CMK (cell line): ENCODE measurements at regions not wholly inside any gene's neighbourhood (a gene's known extent, or its start where the extent isn't known, plus 50 kb on each side); places are given as distances from the start of the nearest gene placed in this dataset.
"Not testable (repeated sequence)": the region's sequence is repeated elsewhere in the genome, so short reads cannot be mapped to it uniquely, and the experiment has no call there.

ENCODE experiments used
- DNase-seq: peaks from one replicate; pipeline ENCODE4 v3.0.0-alpha.2; 2010; ENCODE audit warnings: low read depth

DNA sequence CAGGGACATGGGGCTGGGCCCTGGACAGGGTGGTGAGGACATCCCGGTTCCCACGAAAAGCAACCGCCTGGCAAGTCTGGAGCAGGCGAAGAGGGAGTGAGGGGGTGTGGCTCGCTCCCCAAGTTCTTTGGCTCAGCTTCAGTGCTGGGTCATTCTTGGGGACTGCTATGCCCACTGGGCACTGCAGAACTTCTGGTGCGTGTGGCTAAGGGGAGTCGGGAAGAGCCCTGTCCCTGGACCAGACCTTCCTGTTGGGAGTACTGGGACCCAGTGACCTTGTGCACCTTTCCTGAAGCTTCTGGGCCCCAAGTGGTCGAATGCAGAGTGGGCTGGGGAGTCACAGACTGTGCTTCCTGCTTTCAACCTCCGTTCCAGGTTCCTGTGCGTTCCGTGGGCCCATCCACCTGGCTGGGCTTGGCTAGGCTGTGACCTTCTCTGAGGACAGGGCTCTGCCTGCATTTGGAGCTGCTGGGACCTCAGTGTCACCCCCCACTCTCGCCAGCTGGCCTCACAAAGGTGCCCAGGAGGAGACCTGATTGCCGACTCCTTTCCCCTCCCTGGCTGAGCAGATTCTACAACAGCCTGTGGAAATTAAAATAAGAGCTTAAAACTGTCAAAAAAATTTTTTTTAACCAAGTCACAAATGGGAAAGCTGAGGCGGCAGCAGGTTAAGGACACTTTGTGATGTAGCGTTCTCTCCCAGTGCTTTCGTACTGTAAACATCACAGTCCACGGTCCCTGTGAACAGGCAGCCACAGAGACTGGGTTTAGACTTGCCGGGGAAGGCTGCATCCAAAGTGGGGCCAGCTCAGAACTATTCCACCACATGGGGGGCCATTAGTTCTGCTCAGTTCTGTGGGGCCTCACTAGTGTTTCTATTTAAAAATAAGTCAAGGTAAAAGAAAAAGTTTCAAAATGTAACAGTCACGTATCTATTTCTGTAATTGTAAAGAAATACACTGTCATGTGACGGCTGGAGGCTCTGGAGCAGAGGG lies 63.8 kb upstream of the WNT7B start:
- DNase-seq, result no peak

DNA sequence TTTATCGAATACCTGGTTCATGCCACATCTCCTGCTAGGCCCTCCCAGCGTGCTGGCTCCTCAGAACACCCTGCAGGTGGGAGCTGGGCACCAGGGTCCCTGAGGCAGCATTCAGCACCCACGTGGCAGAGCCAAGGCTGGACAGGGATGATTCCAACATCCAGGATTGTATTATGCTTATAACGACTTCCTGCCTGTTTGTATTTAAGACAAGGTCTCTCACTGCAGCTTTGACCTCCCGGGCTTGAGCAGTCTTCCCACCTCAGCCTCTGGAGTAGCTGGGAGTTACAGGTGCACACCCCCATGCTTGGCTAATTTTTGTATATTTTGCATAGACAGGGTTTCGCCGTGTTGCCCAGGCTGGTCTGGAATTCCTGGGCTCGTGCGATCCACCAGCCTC lies 64.7 kb upstream of the WNT7B start:
- DNase-seq, result no peak

GRCh38 chr22:46042786-46043185 lies 65.8 kb upstream of the WNT7B start:
- DNase-seq, result no peak

DNA sequence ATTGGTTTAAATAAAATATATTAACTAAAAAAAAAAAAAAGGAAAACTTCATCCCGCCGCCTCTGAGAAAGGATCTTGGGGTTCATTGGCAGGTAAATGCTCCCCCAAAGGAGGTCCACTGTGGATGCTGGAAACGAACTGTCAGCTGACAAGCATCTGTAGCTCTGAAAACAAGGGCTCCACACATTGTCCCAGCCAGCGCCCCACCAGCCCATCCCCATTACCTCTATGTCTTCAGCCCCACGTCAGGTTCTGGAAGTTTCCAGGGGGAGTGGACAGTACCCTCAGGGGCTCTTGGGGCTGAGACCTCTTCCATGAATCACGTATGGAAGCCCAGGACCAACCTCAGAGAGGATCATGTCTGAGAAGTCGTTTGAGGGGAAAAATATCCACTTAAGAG lies 66.4 kb upstream of the WNT7B start:
- no peak for DNase-seq

GRCh38 chr22:46043816-46044620 lies 67.1 kb upstream of the WNT7B start:
- no peak for DNase-seq

GRCh38 chr22:46044621-46045458 lies 67.9 kb upstream of the WNT7B start:
- DNase-seq, result no peak

DNA sequence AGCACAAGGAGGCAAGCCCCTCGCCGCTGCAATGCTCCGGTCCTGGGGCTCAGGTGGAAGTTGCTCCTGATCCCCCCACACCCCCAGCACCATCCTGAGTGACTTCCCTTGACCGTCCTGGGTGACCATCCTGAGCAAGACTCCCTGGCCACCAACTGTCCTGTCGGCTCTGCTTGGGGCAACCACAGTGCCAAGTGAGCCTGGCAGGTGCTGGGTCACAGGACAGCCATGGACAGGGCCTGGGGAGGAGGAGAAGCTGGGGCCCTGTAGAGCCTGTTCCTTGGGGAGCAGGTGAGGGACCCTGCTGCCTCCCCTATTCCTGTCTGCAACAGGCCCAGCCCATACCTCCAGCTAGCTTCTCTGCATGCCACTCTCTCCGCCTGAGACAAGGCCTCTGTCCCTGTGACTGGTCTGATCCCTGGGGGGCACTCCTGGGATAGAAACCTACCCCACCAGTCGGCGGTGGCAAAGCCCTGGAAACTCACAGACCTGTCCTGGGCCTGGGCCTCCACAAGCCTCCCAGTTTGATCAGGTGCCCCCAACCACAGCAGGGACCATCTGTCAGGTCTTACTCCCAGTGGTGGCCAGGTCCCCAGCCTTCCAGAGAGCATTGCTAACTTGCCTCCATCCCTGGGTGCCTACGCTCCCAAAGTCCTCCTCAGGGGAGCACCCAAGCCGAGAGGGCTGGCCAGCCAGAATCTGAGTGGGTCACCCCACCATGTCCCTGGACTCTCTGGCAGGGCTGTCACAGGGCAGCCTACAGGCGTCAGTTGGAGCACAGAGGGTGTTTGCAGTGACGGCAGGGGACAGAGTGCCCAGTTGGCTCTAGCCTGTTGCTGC lies 68.7 kb upstream of the WNT7B start:
- no peak for DNase-seq

GRCh38 chr22:46046299-46046685 lies 69.3 kb upstream of the WNT7B start:
- DNase-seq, result no peak

DNA sequence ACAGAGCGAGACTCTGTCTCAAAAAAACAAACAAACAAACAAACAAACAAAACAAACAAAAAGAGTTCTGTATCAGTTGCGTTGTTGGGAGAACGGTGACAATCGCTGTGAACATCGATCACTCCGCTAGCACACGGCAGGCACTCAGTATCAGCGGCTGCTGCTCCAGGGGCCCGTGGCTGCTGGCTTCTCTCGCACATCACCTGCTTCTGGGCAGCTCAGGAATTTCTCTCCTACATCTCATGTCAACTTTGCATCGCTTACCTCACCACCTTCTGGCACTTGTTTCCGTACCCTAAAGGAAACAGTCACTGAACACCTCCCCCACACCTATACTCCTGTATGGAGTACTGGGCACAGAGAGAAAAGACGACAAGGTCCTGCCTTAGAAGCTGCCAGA lies 70.3 kb upstream of the WNT7B start:
- DNase-seq, result no peak

- DNase-seq, result no peak
Measured at GRCh38 chr22:46047841-46048595, 71.1 kb upstream of the WNT7B start.

- DNase-seq, result not testable (repeated sequence)
Measured at GRCh38 chr22:46048661-46049060, 71.7 kb upstream of the WNT7B start.

DNA sequence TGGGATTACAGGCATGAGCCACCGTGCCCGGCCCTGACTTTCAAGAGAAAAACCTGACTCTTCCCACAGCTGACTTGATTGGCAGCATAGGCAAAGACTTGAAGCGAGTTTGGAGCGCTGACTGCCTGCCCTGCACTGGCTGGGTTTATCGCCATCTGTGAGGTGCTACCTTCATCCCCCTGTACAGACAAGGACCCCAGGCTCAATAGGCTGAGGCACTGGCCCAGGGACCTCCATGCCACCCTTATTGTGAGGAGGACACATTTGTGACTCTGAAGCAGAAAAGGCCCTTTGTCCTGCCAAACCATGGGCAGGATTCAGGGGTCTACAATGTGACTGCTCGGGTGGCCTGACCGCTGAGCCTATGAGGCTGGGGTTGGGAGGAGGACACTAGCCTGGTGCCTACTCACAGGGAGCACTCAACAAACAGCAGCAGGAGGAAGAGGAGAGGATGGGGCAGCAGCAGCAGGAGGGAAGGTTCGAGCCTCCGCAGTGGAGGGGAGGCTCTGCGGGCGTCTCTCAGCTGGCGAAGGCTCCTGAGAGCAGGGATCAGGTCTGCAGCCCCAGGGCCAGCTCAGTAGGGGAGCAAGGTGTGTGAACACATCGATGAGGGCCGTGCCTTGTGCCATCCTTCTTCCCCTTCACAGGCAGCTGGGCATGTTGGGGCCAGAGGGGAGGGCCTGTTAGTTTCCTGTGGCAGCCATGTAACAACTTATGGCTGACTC lies 72.9 kb upstream of the WNT7B start:
- no peak for DNase-seq

GRCh38 chr22:46050451-46050845 lies 73.5 kb upstream of the WNT7B start:
- no peak for DNase-seq

GRCh38 chr22:46050916-46051614 lies 74.1 kb upstream of the WNT7B start:
- no peak for DNase-seq

- no peak for DNase-seq
Measured at GRCh38 chr22:46051646-46052045, 74.7 kb upstream of the WNT7B start.

DNA sequence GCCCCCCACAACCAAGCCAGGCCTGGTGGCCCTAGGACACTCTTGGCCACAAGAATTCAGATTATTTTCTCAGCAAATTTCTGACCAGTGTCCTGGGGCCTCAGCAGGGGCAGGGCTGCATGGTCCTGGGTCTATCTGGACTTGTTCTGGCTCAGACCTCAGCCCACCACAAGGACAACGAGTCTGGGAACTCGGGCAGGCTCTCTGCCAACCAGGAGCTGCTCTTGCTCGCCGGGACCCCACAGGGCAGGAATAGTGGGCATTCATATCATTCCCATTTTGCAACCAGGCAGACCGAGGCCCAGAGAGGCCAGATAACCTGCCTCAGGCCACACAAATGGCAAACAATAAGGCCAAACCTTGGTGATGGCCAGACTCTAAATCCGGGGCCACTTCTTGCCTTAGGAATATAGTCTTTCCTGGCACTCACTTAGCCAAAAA lies 75.4 kb upstream of the WNT7B start:
- no peak for DNase-seq

DNA sequence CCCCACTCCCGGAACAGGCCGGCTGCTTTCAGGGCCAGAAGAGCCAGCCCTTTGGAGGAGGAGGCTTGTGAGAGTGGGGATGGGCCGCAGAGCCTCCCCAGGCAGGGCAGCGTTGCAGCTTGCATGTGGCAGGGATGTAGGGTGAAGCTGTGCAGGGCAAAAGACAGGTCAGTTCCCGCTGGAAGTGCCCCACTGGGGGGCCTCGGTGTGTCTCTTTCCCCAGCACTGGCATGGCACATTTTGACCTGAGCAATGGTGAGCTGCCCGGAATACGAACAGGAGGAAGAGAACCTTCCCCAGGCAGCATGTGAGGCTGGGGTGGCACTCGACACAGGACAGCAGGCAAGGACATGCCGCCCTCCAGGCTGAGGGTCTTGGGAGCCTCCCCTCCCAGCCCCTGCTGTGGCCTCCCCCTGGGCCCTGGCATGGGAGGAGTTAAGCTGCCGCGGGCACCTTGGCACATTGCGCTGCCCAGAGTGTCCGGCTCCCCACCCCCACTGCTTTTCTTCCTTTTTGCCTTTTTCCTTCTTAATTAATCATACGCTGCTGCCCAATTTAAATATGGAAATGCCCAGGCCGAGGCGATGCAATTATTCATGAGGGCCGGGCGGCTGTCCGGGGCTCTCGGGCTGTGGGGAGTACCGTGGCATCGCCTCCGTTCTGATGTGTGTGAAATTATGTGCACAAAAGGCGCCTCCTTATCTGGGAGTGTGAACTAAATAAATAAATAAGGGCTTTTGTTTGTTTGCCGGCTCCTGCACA lies 76.0 kb upstream of the WNT7B start:
- no peak for DNase-seq

- DNase-seq, result no peak
Measured at GRCh38 chr22:46053563-46054090, 76.7 kb upstream of the WNT7B start.
